ENCODE measurements at regions not wholly inside any gene's neighbourhood (a gene's known extent, or its start where the extent isn't known, plus 50 kb on each side); places are given as distances from the start of the nearest gene placed in this dataset.
"Not testable (repeated sequence)": the region's sequence is repeated elsewhere in the genome, so short reads cannot be mapped to it uniquely, and the experiment has no call there.

GRCh38 chr2:183426825-183427224, 302.6 kb downstream of the NUP35 start:
- ATAC-seq (no peak), DNase-seq (no peak)
- intact Hi-C loops (cut with DNase I, micrococcal nuclease): no loop called here

DNA sequence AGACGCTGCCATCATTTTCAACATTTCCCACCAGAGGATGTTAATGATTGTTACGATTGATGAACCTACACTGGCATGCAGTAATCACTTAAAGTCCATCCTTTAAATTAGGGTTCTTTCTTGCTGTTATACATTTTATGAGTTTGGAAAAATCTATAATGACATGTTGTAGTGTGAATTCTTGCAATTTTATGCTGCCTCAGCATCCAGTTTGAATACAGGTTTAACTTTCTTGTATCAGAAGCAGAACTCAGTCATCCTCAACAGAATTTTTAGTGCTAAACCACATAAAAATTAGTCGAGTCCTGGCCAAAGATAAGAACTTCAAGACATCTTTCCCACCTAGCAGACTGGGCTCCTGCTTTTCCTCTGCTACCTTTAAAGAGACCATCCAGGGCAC, 303.3 kb downstream of the NUP35 start:
- intact Hi-C loops (cut with DNase I, micrococcal nuclease): no loop called here
- DNase-seq: no peak
- no peak for ATAC-seq

DNA sequence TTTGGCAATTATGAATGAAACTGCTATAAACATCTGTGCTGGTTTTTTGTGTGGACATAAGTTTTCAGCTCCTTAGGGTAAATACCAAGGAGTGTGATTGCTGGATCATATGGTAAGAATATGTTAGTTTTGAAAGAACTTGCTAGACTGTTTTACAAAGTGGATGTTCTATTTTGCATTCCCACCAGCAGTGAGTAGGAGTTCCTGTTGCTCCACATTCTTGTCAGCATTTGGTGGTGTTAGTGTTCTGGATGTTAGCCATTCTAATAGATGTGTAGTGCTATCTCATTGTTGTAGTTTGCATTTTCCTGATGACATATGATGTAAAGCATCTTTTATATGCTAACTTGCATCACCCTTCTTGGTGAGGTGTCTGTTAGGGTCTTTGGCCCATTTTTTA, 304.6 kb downstream of the NUP35 start:
- DNase-seq (no peak), ATAC-seq (no peak)
- intact Hi-C loops (cut with DNase I, micrococcal nuclease): no loop called here

- intact Hi-C loops (cut with DNase I, micrococcal nuclease): no loop called here
These were observed 314.3 kb downstream of the NUP35 start for GRCh38 chr2:183438541-183438940.

DNA sequence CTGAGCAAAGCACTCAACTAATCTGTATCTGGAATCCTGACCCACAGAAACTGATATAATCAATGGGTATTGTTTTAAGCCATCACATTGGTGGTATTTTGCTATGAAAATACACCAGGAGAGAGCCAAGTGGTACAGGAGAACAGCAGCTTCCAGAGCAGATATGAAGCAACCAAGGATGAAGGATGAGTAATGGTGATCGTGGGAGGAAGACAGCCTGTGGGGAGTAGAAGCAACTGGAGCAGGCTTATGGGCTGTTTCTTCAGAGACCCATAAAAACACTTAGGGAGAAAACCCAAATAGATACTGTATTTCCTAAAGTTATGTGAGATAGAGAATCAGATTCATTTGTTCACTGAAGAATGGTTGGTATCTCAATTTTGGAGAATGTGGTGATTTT, 330.8 kb downstream of the NUP35 start:
- intact Hi-C loops (cut with DNase I, micrococcal nuclease): no loop called here
- DNase-seq (no peak), ATAC-seq (no peak)

More at GRCh38 chr2:183438541-183438940, 314.3 kb downstream of the NUP35 start:
- ATAC-seq (no peak), DNase-seq (no peak)

DNA sequence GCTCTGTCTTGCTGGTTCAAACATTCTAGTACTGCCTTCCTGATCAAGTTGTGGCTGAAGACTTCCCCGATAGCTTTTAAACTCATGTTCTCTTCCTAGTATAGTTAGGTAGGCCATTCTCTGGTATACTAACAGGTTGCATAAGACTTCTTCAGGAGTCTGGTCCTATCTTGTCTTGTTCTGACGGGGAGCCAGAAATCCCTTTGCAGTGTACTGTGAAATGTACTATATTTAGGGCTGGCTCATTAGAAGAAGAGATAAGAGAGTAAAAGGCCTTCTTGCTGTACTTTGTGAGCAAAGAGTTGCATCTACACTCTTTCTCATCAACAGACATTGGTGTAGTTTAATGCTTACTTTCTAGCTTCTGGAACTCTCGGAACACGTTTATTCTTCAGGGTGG, 331.9 kb downstream of the NUP35 start:
- DNase-seq (no peak), ATAC-seq (no peak)
- intact Hi-C loops (cut with DNase I, micrococcal nuclease): no loop called here

- intact Hi-C loops (cut with DNase I, micrococcal nuclease): no loop called here
- DNase-seq: no peak
- no peak for ATAC-seq
These were observed 334.2 kb downstream of the NUP35 start for GRCh38 chr2:183458460-183458859.

- DNase-seq (no peak), ATAC-seq (no peak)
- intact Hi-C loops (cut with DNase I, micrococcal nuclease): no loop called here
These were observed 335.2 kb downstream of the NUP35 start for GRCh38 chr2:183459466-183459865.

- DNase-seq: no peak
- ATAC-seq: no peak
- intact Hi-C loops (cut with DNase I, micrococcal nuclease): no loop called here
These were observed 339.6 kb downstream of the NUP35 start for GRCh38 chr2:183463821-183464220.

DNA sequence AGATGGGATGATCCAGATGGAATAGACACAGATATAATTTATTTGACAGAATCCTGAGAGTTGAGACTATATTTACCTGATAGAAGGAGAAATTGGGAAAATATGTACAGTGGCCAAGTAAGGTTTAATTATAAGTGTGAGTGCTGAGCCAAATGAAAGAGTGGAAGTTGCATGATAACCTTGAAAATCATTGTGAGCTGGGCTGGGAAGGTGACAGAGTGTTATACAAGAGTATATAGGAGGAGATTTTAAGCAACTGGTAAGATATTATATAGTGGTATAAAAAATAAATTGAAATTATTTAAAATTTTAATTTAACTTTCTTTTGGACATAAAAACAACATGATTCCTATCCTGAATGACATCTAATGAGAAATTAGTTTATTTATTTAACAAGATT, 340.8 kb downstream of the NUP35 start:
- DNase-seq: no peak
- ATAC-seq: no peak
- intact Hi-C loops (cut with DNase I, micrococcal nuclease): no loop called here

DNA sequence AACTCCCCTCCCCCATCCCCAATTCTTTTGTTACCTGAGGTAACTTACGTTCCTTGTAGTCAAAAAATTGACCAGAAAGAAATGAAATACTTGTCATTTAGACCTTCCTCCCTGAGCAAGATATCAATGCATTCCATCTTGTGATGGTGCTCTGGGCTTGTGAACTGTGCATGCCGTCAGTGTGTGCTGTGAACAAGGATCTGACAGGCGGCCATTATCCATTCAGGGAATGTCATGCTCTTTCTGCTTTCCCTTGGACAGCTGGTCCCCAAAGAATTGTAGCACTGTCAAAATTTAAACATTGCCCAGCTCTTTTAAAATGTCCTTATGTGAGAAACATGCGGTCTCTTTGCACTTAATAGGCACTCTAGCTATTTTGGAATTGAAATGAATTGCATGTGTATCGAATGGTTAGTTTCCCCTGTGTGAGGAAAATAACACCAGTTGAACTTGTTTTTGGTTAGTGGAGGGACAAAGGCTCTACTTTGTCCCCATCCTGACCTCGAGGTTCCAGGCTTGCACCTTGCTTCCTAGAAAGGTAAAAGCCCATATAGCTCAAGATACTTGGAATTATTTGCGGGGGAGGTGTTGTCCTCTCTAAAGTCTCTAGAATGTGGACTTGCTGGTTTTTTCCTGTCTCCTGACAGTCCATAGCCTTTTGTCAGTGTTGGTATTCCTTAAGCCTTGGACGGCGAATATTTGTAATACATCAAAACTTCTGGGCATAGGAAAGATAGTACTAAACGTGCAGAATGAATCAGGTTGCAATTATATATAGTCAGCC, 350.9 kb downstream of the NUP35 start:
- ATAC-seq (no peak), DNase-seq (no peak)
- intact Hi-C loops (cut with DNase I, micrococcal nuclease): no loop called here

- intact Hi-C loops (cut with DNase I, micrococcal nuclease): no loop called here
- DNase-seq (no peak), ATAC-seq (no peak)
These were observed 352.2 kb downstream of the NUP35 start for GRCh38 chr2:183476490-183476889.

DNA sequence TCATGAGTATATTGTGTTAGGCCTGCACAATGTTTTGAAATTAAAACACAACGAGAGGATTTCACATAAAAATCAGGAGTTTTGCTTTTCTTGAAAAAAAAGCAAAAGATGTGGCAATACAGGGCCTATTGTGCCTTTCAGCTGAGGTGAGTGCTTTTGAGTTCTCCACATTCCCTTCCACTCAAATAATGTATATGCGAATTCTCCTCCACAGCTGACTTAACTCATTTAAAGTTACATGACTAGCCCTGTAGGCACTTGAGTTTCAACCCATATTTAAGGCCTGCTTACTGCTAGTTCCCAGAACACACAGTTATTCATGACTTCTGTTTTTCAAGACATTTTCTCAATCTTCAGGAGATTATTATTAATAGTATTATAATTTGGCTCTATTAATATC, 353.1 kb downstream of the NUP35 start:
- DNase-seq (no peak), ATAC-seq (no peak)
- intact Hi-C loops (cut with DNase I, micrococcal nuclease): no loop called here

DNA sequence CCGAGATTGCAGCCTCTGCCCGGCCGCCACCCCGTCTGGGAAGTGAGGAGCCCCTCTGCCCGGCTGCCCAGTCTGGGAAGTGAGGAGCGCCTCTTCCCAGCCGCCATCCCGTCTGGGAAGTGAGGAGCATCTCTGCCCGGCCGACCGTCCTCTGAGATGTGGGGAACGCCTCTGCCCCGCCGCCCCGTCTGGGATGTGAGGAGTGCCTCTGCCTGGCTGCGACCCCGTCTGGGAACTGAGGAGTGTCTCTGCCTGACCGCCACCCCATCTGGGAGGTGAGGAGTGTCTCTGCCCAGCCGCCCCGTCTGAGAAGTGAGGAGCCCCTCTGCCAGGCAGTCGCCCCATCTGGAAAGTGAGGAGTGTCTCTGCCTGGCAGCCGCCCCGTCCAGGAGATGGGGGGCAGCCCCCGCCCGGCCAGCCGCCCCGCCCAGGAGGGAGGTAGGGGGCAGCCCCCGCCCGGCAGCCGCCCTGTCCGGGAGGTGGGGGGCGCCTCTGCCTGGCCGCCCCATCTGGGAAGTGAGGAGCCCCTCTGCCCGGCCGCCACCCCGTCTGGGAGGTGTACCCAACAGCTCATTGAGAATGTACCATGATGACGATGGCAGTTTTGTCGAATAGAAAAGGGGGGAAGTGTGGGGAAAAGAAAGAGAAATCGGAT, 354.8 kb downstream of the NUP35 start:
- ATAC-seq; intact Hi-C loops (cut with DNase I, micrococcal nuclease); DNase-seq: not testable (repeated sequence)

GRCh38 chr2:183487326-183487725, 363.1 kb downstream of the NUP35 start:
- DNase-seq (no peak), ATAC-seq (no peak)
- intact Hi-C loops (cut with DNase I, micrococcal nuclease): no loop called here

DNA sequence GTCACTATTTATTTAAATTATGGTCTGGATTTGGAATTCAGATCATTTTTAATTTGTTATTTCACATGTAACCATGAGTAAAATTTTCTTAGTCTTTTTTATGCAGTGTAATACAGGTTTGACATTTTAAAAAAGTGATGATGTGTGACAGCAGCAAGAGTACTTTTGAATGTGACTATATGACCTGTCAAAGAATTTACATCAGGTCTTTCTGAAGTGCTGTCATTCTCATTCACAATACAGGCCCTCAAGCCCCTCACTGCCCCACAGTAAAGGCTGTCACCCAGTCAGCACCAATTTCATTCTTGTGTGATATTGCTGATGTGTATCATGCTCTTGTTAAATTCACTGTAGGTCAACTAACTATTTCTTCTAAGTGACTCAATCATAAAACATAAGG, 364.2 kb downstream of the NUP35 start:
- DNase-seq (no peak), ATAC-seq (no peak)
- intact Hi-C loops (cut with DNase I, micrococcal nuclease): no loop called here

DNA sequence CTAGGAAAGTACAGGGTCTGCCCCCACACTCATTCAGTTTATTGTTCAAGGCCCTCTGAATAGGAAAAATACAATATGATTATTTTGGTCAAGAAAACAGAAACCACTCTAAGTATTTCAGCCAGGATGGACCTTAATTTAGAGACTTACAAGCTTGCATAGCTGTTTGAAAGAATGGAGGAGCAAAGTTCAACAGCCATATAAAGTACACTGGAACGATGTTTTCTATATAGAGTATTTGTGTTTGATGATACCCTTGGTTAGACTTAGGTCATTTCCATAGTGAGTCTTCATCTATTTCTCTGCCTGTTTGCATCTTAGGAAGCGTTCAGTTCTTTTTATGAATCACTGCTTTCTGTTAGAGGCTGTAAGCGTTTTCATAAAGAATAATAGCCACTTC, 366.2 kb downstream of the NUP35 start:
- ATAC-seq (peak; percentile 80), DNase-seq (no peak)
- intact Hi-C loops (cut with DNase I, micrococcal nuclease): no loop called here

DNA sequence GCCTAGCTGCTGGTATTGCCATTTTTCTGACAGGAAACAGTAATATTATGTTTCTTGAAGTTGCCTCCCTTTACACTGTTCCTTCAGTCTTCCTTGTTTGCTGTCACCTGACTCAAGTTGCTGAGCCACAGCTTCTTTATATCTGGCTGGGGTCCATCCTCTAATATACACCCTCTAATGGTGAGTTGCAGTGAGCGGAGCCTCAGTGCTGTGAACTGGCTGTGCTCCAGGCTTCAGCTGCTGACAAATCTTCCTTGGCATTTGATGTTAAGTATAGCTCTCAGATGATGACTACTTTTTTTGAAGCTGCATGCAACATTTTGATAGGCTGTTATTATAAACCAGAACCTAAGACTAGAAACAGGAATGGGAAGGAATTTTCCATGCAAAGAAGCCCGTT, 366.7 kb downstream of the NUP35 start:
- DNase-seq (no peak), ATAC-seq (no peak)
- intact Hi-C loops (cut with DNase I, micrococcal nuclease): no loop called here

DNA sequence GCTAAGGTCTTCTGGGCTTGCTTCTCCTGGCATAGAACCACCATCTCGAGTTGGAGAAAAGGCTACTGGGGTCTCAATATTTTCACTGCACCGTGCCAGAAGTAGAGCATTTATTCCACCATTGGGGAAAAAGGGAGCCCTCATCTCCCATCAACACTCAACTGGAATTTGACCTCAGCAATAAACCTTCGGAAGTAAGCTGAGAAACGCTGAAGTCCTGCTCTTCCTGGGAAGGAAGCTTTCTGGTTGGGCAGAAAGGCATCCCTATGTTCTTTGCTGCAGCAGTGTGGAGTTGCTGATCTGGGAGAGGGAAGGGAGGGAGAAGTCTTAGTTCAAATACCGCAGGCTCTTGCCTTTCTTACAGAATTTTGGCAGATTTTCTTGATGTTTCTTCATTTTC, 368.8 kb downstream of the NUP35 start:
- DNase-seq (no peak), ATAC-seq (peak; percentile 77)
- intact Hi-C loops (cut with DNase I, micrococcal nuclease): no loop called here

GRCh38 chr2:183495079-183495478, 370.8 kb downstream of the NUP35 start:
- intact Hi-C loops (cut with DNase I, micrococcal nuclease): no loop called here
- ATAC-seq: no peak
- no peak for DNase-seq

Data from left colon (tissue), 2 donors.